T-helper 2 cell treated with Interferon-gamma antibody and Interleukin-4, amounts not matched to agents 100 ng/mL and 5 ng/mL, for 36 hours (primary cell): ENCODE measurements at regions not wholly inside any gene's neighbourhood (a gene's known extent, or its start where the extent isn't known, plus 50 kb on each side); places are given as distances from the start of the nearest gene placed in this dataset.

Source experiments
- intact Hi-C: fragments of 100-400 bp; cut with micrococcal nuclease; formaldehyde crosslinking; loops from one replicate; pipeline ENCODE4 v1.15.1; 2023

DNA sequence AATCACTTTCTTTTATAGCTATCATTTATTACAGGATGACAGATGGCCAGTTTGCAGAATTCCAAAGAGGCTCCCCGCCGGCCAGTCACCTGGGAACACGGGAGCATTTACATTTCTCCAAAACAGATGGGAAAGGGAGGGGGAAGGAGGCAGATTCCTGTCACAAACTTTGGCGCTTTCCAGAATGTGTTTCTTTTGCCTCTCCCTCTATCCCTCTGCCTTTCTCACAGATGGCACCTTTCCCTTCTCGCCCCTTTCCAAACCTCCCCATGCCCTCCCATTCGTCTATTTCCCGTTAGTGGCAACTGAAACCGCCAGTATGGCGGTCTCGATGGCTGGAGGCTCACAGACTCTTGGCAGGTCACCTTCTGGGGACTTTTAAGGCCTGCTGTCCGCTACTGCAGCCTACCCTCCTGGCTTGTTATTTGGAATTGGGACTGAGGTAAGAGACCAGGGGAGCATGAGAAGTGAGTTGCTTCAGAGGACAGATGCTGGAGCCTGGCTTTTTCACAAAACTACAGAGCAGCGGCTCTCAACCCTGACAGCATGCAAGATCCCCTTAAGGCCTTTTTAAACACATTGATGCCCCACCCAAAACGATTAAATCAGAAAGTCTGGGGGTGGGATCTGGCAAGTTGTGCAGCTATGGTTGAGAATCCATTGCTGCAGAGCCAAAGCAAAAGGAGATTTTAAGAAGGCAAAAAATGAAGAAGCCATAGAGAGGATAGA, 161.5 kb upstream of the VASH1 start:
- intact Hi-C loops: no loop called here

DNA sequence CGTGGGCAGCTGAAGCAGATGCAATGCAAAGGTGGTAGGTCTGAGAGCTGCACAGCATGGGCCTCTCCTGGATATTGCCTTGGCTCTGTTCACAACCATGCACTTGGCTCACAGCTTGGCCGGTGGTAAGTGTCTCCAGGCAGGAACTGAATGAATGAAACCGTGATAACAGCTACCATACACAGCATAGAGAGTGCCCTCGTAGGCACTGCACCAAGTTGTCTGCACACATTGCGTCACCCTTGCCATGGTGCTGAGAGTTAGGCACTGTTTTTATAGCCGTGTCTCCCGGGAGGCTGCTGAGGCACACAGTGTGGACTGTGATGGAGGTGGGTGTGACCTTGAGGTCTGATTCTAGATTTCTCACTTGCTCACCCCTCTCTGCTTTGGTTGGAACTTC, 157.6 kb upstream of the VASH1 start:
- intact Hi-C loops: no loop called here

DNA sequence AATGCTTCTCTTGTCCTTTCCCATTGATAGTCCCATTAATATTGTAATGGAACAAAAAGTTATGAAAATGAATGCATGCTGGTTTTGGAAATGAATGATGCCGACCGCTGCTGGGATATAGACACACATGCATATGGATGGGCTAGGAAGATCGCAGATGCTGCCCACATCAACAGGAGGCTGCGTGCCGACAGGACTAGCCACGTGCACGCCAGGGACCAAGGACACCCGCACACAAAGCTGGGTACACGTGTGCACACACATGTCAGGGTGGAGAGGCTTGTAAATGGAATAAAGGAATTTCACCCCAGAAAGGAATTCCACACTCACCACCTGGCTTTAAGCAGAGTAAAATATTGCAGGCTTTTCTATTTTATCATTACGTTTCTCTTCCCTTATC, 153.8 kb upstream of the VASH1 start:
- intact Hi-C loops: no loop called here

DNA sequence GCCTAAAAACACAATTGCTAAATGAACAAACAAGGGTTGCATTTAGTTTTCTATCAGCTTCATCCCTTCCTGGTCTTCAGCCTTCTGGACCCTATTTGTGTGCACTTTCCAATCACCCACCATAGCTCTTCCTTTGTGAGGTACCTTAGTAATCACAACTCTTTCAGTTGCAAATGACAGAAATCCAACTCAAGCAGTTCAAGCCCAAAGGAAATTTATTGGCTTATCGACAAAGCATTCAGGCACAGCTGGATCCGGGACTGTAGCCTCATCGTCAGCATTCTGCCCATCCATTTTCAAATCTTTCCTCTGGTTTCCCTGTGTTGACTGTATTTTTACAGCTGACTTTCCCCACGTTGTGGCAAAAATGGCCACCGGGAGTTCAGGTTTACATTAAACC, 148.6 kb upstream of the VASH1 start:
- intact Hi-C loops: no loop called here

DNA sequence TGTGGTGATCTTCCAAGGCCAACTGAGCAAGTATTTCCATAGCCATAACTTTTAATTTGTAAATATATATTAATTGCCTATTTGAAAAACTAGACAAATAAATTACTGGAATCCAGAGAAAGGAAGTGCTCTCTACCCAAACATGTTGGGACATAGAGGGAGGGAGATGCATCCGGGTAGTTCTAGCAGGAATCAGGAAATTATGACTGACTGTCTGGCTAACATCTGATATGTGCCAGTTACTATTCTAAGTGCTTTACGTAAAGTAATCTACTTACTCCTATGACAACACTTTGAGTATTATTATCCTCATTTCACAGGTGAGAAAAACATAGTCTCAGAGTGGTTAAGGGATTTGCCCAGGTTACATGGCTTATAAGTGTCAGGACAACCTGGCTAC, 147.7 kb upstream of the VASH1 start:
- intact Hi-C loops: no loop called here

DNA sequence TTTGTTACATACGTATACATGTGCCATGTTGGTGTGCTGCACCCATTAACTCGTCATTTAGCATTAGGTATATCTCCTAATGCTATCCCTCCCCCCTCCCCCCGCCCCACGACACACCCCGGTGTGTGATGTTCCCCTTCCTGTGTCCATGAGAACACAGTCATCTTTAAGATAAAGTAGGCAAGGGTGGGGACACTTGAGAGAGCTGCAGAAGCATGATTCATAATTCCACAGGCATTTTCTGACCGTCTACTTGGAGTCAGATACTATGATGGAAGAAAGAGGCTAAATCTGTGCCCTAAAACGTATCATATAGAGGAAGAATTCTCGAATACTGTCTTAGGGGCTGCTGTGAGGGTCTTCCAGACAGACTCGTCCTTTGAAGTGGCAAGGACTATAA, 145.9 kb upstream of the VASH1 start:
- intact Hi-C loops: no loop called here

DNA sequence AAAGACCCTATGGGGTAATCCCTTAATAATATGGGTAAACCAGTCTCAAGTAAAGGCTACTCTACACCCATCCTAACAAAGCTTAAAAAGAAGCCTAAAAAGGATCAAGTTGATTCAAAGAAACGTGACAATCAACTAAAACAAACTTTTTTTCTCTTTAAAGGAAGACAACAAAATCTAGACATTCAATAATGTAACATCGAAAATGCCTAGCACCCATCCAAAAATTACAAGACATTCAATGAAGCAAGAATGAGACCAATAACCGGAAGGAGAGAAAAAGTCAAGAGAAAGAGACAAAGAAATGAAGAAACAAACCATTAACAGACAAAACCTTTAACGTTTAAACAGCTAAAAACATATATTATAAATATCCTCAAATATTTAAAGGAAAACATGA, 143.8 kb upstream of the VASH1 start:
- intact Hi-C loops: no loop called here

DNA sequence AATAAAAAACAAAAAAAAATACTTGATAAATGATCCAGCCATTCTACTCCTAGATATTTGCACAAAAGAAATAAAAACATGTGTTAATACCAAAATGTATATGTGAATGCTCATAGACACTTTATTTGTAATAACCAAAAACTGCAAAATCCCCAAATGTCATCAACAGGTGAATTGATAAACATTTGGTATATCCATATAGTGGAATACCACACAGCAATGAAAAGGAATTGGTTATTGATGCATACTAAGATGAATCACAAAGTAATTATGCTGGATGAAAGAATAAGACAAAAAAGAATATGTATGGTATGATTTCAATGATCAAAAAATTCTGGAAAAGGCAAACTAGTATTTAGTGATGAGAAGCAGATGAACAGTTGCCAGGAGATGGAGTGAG, 124.7 kb upstream of the VASH1 start:
- intact Hi-C loops: no loop called here

DNA sequence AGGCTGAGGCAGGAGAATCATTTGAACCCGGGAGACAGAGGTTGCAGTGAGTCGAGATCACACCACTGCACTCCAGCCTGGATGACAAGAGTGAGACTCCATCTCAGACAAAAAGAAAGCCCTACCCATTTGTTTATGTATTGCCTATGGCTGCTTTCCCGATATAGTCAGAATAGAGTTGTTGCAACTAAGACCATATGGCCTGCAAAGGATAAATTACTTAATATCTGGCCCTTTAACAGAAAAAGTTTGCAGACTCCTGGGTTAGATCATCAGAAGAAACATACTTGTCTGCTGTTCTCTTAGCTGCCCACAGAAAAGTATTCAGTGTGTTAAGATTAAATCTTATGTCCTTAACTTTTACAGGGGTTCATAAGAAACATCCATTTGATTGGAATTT, 122.4 kb upstream of the VASH1 start:
- intact Hi-C loops: no loop called here

DNA sequence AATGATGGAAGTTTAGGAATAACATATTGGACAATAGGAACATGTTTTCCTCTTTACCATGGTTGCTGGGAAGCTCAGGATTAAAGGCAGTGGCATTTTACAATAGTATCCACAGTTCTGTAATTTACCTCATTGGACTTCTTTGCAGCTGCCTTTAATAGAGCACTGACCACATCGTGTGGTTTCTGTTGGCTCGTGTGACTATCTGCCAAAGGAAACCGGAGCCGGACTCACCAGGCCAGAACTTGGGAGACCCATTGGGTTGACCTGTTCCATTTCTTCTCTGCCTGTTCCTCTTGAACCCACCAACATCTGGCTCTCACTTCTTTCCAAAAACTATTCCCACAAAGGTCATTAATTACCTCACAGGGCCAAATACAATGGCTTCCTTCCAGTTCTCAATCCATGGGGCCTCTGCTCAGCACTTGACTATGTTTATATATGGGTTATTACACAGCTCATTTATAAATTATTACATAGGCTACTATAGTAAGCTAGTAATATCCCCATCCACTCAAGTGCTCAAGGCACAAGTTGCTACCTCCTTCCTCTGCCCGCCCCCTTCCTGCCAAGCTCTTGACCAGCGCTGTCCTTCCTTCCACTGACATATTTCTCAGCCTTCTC, 121.5 kb upstream of the VASH1 start:
- intact Hi-C loops: no loop called here

DNA sequence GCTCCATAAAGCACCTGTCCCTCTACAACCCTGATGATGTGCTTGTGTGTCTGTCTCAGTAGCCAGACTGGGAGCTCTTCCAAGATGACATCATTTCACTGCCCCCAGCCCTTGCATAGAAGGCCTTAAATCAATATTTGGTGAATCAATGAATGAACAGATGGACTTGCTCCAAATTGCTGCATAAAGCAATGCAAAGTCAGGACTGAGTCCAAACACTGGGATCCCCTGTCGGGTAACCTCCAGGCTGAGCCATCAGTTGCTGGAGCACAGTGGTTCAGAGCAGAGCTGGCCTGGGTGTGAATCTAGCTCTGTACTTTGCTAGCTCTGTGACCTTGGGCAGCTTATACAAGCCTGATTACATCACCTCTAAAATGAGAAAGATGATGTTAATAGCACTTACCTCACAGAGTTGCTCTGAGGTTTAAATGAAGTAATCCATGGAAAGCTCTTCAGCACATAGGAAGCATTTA, 120.3 kb upstream of the VASH1 start:
- intact Hi-C loops: no loop called here

DNA sequence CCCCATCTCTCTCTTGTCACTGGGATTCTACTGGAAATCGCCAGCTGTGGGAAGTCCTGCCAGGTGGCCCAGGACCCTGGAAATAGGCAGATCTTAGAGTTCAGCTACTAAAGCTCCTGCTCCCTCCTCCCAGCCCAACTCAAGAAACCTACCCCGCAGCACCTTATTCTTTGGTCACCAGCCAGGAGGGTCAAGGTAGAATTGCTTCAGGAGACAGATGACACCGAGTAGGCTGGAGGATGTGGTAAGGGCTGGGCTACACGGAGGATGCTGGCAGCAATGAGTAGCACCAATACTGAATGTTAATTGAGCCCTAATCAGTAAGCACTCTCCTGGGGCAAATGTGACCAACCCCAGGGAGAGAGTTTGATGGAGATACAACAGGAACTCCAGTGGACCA, 119.7 kb upstream of the VASH1 start:
- intact Hi-C loops: no loop called here

DNA sequence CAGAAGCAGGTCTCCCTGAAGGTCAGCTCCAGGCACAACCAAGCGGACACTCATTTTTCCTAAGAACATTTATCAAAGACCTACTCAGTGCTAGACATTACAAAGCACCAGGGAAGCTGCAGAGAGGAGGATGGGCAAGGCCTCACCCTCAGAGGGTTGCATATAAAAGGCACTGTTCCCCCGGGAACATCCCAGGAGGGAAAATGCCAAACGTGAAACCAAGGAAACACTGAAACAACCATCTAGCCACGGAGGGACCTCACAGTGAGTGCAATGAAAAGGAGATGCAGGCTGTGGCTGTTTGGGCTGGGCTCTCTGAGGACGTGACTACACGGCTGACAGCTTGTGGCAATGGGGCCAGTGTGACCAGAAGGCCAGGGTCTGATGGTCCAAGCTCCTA, 117.4 kb upstream of the VASH1 start:
- intact Hi-C loops: no loop called here

DNA sequence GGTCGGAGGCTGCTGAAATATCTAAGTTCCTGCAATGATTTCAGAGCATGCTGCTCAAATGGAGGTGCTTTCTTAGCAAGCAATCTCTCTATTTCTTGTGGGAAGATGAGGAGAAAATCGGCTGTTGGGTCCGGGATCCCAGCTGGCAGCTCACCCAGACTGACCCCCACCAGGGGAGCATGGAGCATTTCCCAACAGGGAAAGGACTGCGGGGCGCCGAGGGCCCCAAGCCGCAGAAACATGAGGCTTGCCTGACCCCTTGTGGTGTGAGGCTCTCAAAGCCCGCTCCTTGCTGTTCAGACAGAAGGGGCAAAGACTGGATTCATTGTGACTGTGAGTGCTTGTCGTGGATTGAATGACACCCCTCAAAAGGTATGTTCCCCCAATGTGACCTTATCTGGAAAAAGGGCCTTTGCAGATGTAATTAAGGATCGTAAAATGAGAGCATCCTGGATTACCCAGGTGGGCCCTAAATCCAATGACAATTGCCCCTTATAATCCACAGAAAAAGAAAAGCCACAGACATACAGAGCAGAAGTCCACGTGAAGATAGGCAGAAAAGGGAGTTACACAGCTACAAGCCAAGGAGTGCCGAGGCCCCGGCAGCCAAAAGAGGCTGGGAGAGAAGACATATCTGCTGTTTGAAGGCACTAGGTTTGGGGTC, 116.3 kb upstream of the VASH1 start:
- intact Hi-C loops: loop anchor here (5.0 kb wide), 2 partner anchors 133 to 188 kb away; no protein-coding TSS in a partner anchor

DNA sequence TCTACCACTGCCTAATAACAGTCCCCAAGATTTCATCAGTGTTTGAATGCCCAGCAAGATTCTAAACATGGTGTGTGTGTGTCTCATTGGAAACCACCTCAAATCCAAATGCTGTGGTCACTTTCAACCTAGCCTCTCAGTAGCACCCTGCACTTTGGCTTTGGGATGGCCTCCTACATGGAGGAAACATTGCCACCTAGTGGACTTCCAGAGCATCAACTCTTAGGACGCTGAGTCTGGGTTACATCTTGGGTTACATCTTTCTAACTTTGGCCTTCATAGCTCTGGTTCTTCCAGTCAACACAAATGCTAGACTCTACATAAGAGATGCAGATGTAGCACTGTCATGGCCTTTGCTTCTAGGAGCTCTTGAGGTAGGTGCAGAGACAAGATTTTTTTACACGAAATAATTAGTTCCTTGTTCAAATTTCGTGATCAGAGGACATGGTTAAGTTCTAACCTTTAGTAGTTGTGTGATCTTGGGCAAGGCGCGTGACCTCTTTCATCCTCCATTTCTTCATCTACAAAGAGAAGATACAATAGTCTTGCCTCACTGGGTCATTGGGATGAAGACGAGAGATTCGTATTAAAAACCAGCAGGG, 113.5 kb upstream of the VASH1 start:
- intact Hi-C loops: loop anchor here (5.0 kb wide), 2 partner anchors 135 to 190 kb away; no protein-coding TSS in a partner anchor

DNA sequence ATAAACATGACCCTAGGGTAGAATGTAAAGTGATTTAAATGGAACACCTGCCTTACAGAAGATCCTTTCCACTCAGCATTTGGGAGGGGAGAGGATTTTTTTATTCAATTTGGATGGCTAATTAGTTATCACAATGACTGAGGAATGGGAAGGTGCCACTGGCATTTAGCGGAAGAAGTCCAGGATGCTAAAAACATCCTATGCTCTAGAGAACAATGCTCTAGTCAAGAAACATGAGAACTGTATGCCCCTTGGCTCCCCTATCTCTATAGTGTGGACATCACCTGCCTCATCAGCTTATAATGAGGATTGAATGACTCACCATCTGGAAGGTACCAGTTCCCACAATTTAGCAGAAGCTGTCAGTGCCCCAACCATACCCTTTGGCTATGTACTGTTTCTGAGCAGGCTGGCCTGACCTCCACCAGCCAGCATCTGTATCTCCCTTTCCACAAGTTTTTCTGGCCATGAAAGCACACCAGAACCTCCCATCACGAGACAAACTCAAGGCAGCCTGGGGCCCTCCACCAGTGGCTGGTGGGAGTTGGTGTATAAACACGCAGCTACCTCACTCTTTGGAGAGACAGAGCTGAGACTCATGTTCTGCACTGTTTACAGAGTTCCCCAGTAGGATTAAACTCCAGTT, 109.7 kb upstream of the VASH1 start:
- intact Hi-C loops: no loop called here

DNA sequence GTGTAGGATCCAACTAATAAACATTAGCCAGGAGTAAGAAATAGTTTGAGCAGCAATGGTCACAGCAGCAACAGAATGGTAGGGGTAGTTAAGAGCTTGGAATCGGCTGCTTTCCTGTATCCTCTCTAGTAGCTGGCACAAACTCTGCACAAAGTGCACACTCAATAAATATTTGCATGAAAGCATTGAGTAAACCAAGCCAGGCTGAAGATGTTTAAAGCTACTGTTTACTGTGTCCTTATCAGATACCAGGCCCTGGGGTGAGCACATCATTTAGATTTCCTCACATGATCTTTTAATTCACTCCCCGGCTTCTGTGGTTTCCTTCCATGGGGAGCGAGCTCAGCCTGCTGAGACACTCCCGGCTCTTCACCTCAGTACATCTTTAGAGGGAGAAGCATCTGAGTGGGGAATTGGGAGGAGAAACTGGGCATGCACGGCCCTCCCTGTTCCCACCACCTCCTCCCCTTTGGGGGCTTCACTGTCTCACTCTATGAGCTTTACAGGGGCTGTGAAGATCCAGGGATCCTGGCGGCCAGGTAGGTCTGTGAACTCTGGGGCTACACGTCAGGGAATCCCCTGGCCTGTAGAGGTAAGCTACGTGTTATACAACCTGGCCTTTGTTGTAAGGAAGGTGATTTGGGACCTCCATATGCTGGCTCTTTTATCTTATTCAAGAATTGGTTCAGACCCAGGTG, 107.2 kb upstream of the VASH1 start:
- intact Hi-C loops: no loop called here

DNA sequence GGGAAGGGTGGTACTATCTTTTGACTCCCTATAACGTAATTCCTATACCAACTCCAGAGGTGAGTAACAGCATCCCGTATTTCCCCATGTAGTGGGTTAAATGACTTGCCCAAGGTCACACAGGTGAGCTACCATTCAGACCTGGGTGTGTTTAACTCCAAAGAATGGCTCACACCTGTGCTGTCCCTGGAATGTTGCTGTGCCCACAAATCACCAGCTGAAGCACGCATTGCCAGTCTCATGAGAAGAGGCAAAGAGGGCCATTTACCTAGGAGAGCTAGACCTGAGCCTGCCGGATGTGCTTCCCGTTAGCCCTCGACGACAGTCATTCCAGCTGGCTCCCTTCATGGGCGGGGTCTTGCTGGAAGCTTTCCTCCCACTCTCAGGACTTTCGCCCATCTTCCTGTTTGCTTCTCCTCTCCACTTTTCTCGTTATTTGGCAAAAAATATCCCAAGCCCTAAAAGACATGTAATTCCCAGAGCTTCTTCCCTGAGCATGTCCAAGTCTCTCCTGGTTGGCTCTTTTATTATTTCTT, 106.6 kb upstream of the VASH1 start:
- intact Hi-C loops: no loop called here

DNA sequence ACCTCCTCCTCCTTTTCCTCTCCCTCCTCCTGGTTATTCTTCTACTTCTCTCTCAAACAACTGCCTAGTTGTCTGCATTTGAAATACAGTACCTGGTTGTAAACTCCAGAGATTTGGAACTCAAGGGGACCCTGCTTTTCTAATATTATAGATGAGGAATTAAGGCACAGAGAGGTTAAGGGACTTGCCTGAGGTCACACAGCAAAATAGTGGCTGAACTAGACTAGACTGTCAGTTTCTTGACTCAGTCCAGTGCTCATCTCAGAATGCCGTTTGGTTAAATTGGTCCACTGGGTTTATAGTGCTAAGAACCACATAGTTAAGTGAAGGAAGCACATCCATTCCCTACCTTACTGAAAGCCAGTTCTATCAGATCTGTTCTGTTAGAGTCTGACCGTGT, 105.9 kb upstream of the VASH1 start:
- intact Hi-C loops: no loop called here

DNA sequence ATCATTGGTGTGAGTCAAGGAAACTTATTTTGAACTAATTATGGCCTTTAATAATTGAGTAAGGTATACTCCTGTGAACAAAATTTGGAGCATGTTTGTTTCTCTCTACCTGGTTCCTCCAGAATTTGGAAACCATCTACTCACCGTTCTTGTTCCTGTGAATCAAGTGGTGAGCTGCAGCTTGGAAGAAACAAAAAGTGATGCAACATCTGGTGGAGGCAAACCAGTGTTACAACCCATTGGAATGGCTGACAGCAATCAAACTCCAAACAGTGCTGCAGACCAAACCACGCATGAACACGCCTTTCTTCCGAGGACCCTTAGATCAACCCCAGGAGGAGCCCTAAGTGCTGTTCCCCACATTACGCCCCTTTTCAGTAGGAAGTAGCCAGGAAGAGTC, 104.7 kb upstream of the VASH1 start:
- intact Hi-C loops: no loop called here

DNA sequence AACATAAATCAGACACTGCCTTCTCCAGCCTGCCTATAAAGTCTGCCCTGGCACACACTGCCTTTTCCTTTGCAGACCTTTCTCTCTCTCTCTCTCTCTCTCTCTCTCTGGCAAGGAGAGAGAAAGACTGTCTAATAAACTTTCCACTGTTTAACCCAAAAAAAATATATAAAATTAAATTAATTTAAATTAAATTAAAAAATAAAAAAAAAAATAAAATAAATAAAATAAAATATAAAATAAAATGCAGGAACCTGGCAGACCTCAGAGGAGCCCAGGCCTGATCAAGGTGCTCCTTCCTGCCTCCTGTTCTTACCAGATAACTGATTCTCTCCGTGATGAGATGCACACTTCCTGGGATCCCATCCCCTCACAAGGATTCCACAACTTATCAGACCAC, 103.9 kb upstream of the VASH1 start:
- intact Hi-C loops: no loop called here
